Mesothelial cell of epicardium (in vitro differentiated cells): ENCODE measurements at regions not wholly inside any gene's neighbourhood (a gene's known extent, or its start where the extent isn't known, plus 50 kb on each side); places are given as distances from the start of the nearest gene placed in this dataset.

Experiments used
- DNase-seq, 2 experiments: peaks; one replicate each; pipeline ENCODE4 v3.0.0; 2021; ENCODE audit warnings: low spot score in 2 of 2; ENCODE audit not compliant: unreplicated experiment in 2 of 2
- H3K27ac Mint-ChIP-seq: 2 replicates; pipeline ENCODE4 v1.8.0; 2021; ENCODE audit warnings: mixed read lengths
- H3K27me3 Mint-ChIP-seq: 2 replicates; pipeline ENCODE4 v1.8.0; 2021; ENCODE audit warnings: low read depth, mixed read lengths
- H3K36me3 Mint-ChIP-seq: 2 replicates; pipeline ENCODE4 v1.8.0; 2021; ENCODE audit warnings: mixed read lengths
- H3K4me1 Mint-ChIP-seq: 2 replicates; pipeline ENCODE4 v1.8.0; 2021; ENCODE audit warnings: mixed read lengths
- H3K4me3 Mint-ChIP-seq: 2 replicates; pipeline ENCODE4 v1.8.0; 2021; ENCODE audit warnings: mild to moderate bottlenecking, moderate library complexity, mixed read lengths
- H3K9me3 Mint-ChIP-seq: 2 replicates; pipeline ENCODE4 v1.8.0; 2021; ENCODE audit warnings: mixed read lengths
- TF ChIP-seq, protein P1 (sequence below): fragments of 200-600 bp; sonication (generic); IDR thresholded peaks from one replicate; pipeline ENCODE4 v1.5.0; 2021; ENCODE audit warnings: antibody characterized with exemption; ENCODE audit not compliant: unreplicated experiment

DNA sequence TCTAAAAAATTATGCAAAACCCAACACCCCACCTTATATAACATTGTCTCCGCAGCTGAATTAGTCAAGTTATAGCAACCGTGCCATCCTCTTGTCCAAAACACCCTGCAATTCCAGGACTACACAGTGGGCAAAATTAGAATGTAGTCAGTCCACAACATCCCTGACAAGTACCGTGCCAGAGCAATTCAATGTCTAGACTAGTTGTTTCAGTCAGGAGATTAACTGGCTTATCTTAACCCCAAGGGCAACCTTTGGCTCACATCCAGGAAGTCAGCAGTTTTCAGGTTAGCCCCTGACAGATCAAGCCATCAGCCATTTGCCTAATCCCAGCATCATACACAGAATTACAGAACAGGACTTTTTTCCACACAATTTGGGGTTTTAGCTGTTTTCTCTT is 240.8 kb upstream of the TMEM161B start:
- DNase-seq = no peak
- Mint-ChIP-seq H3K27ac (no peak overlapping the region), H3K4me3 (no peak overlapping the region), H3K9me3 (no peaks in the 10 kb centered on the region), H3K27me3 (no peaks in the 10 kb centered on the region), H3K36me3 (no peaks in the 10 kb centered on the region), H3K4me1 (peaks cover 24% of the 10 kb centered on the region)
- TF ChIP-seq, protein P1, sequence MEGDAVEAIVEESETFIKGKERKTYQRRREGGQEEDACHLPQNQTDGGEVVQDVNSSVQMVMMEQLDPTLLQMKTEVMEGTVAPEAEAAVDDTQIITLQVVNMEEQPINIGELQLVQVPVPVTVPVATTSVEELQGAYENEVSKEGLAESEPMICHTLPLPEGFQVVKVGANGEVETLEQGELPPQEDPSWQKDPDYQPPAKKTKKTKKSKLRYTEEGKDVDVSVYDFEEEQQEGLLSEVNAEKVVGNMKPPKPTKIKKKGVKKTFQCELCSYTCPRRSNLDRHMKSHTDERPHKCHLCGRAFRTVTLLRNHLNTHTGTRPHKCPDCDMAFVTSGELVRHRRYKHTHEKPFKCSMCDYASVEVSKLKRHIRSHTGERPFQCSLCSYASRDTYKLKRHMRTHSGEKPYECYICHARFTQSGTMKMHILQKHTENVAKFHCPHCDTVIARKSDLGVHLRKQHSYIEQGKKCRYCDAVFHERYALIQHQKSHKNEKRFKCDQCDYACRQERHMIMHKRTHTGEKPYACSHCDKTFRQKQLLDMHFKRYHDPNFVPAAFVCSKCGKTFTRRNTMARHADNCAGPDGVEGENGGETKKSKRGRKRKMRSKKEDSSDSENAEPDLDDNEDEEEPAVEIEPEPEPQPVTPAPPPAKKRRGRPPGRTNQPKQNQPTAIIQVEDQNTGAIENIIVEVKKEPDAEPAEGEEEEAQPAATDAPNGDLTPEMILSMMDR = no peak

DNA sequence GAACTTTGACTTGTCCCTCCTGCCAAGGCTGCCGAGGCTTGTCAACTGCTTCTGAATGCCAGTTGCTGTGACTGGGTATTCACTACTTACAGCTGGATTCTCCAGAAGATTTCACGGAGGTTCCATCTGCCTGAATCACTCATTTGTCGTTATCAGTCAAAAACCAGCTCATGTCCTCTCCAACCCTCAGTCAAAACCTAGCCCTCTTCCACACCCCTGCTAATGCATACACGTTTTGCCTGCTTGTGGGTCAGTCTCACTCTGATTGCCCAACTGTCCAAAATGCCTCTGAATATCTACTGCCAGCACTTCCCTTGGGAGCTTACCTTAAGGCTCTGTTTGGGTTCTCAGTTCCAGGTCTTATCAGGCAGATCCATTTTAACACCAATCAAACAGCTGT is 238.6 kb upstream of the TMEM161B start:
- TF ChIP-seq, protein P1 = no peak
- DNase-seq = no peak
- Mint-ChIP-seq H3K4me3 (no peak overlapping the region), H3K4me1 (peaks cover 28% of the 10 kb centered on the region), H3K9me3 (no peaks in the 10 kb centered on the region), H3K27ac (peak overlapping the region; percentile 40), H3K36me3 (no peaks in the 10 kb centered on the region), H3K27me3 (no peaks in the 10 kb centered on the region)

DNA sequence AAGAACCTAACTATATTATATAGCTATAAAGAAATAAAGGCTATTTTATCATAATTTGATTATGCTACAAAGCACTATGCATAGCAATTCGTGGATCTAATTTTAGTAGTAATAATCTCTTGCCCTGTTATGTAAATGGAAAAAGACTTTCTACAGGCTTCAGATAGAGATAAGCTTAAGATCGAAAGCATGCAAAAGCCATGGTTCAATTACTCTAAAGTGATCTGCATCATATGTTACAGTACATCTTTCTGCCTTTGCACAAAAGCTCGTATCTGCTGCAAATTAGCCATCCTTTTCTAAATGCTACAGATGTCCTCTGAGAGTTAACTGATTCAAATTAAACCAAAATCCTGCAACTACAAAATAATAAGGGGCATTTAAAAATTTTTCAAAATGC is 234.8 kb upstream of the TMEM161B start:
- DNase-seq = no peak
- Mint-ChIP-seq H3K4me3 (no peak overlapping the region), H3K27me3 (no peaks in the 10 kb centered on the region), H3K9me3 (no peaks in the 10 kb centered on the region), H3K36me3 (no peaks in the 10 kb centered on the region), H3K4me1 (peaks cover 17% of the 10 kb centered on the region), H3K27ac (no peak overlapping the region)
- TF ChIP-seq, protein P1 = no peak

DNA sequence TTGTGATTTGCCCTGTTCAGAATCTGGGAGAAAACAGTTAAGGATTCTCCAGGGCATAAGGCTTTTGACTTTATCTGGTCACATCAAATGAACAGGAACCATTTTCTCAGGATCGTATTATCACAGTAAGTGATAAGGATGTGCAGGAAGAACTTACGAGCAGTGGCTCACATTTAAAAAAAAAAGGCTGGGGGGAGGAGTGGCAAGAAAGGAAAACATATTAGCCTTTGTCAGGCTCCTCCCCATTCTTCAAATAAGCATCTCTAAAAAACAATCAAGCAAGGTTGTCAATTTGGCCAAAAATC is 234.3 kb upstream of the TMEM161B start:
- Mint-ChIP-seq H3K9me3 (no peaks in the 10 kb centered on the region), H3K4me1 (peaks cover 13% of the 10 kb centered on the region), H3K36me3 (no peaks in the 10 kb centered on the region), H3K4me3 (peak overlapping the region; percentile 26), H3K27me3 (no peaks in the 10 kb centered on the region), H3K27ac (no peak overlapping the region)
- DNase-seq = no peak
- TF ChIP-seq, protein P1 = no peak

DNA sequence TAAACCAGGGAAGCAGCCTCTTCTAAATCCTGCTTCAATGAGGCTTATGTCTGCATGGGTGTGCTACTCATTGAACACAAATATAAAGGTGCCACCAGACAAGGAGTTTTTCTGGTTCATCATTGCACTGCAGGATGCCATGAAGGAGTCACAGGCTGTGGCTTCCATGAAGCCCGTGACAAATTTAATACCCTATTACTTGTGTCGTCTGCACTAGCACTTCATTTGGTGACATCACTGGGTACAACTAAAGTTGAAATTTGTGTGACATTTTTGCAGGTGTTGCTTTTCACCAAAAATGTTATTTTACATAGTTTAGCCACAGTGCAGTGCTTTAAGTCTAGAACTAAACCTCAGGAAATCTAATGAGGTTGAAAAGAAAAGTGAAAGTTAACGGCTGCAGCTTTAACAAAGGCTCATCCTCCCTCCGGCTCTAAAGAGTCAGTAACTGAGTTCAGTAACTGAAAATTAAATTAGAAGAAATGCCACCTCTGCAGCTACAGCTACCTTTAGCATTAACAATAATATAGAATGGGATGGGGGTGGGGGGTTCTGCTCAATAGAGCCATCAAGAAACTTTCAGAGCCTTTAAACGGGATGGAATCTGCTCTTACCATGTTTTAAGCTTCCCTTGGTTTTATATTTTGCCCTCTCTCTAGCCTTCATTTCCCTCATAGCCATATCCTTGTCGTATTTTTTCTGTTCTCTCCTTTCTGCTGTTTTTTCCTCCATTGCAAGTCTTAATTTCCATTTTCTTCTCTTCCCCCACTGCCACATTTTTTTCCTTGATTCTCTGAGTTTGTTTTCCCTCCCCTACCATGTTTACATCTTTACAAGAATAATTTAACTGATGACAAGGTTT is 233.8 kb upstream of the TMEM161B start:
- H3K27ac Mint-ChIP-seq = peak overlapping the region; percentile 1
- no peaks in the 10 kb centered on the region for H3K27me3 Mint-ChIP-seq
- TF ChIP-seq, protein P1 = no peak
- H3K4me1 Mint-ChIP-seq = peaks cover 8% of the 10 kb centered on the region
- H3K4me3 Mint-ChIP-seq = peak overlapping the region; percentile 26
- no peaks in the 10 kb centered on the region for H3K36me3 Mint-ChIP-seq
- DNase-seq = no peak
- H3K9me3 Mint-ChIP-seq = no peaks in the 10 kb centered on the region

DNA sequence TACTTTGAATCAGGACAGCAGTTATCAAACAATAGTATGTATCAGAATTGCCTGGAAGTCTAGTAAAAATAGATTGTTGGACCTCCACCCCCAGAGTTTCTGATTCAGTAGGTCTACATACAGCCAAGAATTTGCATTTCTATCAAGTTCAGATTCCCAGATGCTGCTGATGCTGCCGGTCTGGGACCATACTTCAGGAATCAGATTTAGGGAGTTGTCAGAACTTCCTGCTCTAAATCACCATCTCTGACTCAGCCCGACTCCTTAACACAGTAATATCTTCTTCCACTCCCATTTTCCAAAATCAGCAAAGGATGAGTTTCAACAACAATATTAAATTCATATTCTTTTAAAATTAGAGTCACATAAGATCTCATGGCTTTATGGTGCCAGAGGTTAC is 227.2 kb upstream of the TMEM161B start:
- no peak overlapping the region for H3K27ac Mint-ChIP-seq
- peaks cover 1% of the 10 kb centered on the region for H3K27me3 Mint-ChIP-seq
- no peaks in the 10 kb centered on the region for H3K36me3 Mint-ChIP-seq
- TF ChIP-seq, protein P1 = no peak
- no peak overlapping the region for H3K4me3 Mint-ChIP-seq
- no peaks in the 10 kb centered on the region for H3K4me1 Mint-ChIP-seq
- no peaks in the 10 kb centered on the region for H3K9me3 Mint-ChIP-seq
- no peak for DNase-seq
